MM.1S (cell line): ENCODE measurements at regions not wholly inside any gene's neighbourhood (a gene's known extent, or its start where the extent isn't known, plus 50 kb on each side); places are given as distances from the start of the nearest gene placed in this dataset.

Experiments used
- DNase-seq: peaks from one replicate; pipeline ENCODE4 v3.0.0-alpha.2; 2015
- H2AFZ ChIP-seq: fragments of 300-600 bp; sonication (generic); 2 replicates; pipeline ENCODE4 v1.6.0; 2016; ENCODE audit warnings: antibody characterized with exemption, low read length
- H3F3A ChIP-seq: fragments of 300-600 bp; sonication (generic); 2 replicates; pipeline ENCODE4 v1.6.1; 2016; ENCODE audit warnings: mild to moderate bottlenecking, antibody characterized with exemption, low read length, moderate library complexity, mixed read lengths; ENCODE audit not compliant: insufficient read depth
- H3K27ac ChIP-seq: fragments of 300-600 bp; sonication (generic); 2 replicates; pipeline ENCODE4 v1.5.1; 2016; ENCODE audit warnings: mild to moderate bottlenecking, low read length
- H3K27me3 ChIP-seq: fragments of 300-600 bp; sonication (generic); replicated peaks from 2 replicates; pipeline ENCODE4 v1.6.0; 2016; ENCODE audit warnings: low read length; ENCODE audit not compliant: insufficient read depth
- H3K36me3 ChIP-seq: fragments of 300-600 bp; sonication (generic); replicated peaks from 2 replicates; pipeline ENCODE4 v1.6.1; 2016; ENCODE audit warnings: mild to moderate bottlenecking, low read length, mixed read lengths; ENCODE audit not compliant: insufficient read depth
- H3K4me1 ChIP-seq: fragments of 300-600 bp; sonication (generic); 2 replicates; pipeline ENCODE4 v1.6.1; 2016; ENCODE audit warnings: low read length, mixed read lengths
- H3K4me2 ChIP-seq: fragments of 300-600 bp; sonication (generic); 2 replicates; pipeline ENCODE4 v1.6.0; 2016; ENCODE audit warnings: low read depth, low read length
- H3K4me3 ChIP-seq: fragments of 300-600 bp; sonication (generic); 2 replicates; pipeline ENCODE4 v1.5.1; 2016; ENCODE audit warnings: low read length, mixed read lengths
- H3K79me2 ChIP-seq: fragments of 300-600 bp; sonication (generic); 2 replicates; pipeline ENCODE4 v1.6.1; 2016; ENCODE audit warnings: mixed run types, low read length, mixed read lengths
- H3K9ac ChIP-seq: fragments of 300-600 bp; sonication (generic); 2 replicates; pipeline ENCODE4 v1.6.1; 2016; ENCODE audit warnings: low read length, mixed read lengths
- H3K9me2 ChIP-seq: fragments of 300-600 bp; sonication (generic); replicated peaks from 2 replicates; pipeline ENCODE4 v1.6.1; 2016; ENCODE audit warnings: mild to moderate bottlenecking, low read length, mixed read lengths; ENCODE audit not compliant: insufficient read depth
- H3K9me3 ChIP-seq: fragments of 300-600 bp; sonication (generic); replicated peaks from 2 replicates; pipeline ENCODE4 v1.6.1; 2016; ENCODE audit warnings: mild to moderate bottlenecking, low read length, mixed read lengths; ENCODE audit not compliant: insufficient read depth
- H4K20me1 ChIP-seq: fragments of 300-600 bp; sonication (generic); 2 replicates; pipeline ENCODE4 v1.6.1; 2016; ENCODE audit warnings: mild to moderate bottlenecking, low read length, moderate library complexity, mixed read lengths; ENCODE audit not compliant: insufficient read depth
- CTCF ChIP-seq: fragments of 300-600 bp; sonication (generic); IDR thresholded peaks from 2 replicates; pipeline ENCODE4 v1.5.1; 2016; ENCODE audit warnings: antibody characterized with exemption, low read length, mixed read lengths
- EZH2 ChIP-seq: fragments of 300-600 bp; sonication (generic); optimal IDR thresholded peaks from 2 replicates; pipeline ENCODE3; 2017; ENCODE audit warnings: low read depth, mild to moderate bottlenecking, antibody characterized with exemption, low read length, mixed read lengths
- EZH2phosphoT487 ChIP-seq: fragments of 300-600 bp; sonication (generic); IDR thresholded peaks from 2 replicates; pipeline ENCODE4 v1.6.1; 2018; ENCODE audit warnings: antibody characterized with exemption, low read length

- Histone ChIP-seq H3K79me2 (no peaks in the 10 kb centered on the region), H2AFZ (no peak overlapping the region), H3K4me3 (no peak overlapping the region), H3K4me2 (no peak overlapping the region), H3F3A (no peaks in the 10 kb centered on the region), H3K4me1 (0 out of 2 replicates have a peak, but pooled peaks cover 6% of the 10 kb centered on the region), H3K9ac (no peak overlapping the region), H3K36me3 (no peaks in the 10 kb centered on the region), H3K9me3 (no peaks in the 10 kb centered on the region), H3K27me3 (no peaks in the 10 kb centered on the region), H3K9me2 (no peaks in the 10 kb centered on the region), H4K20me1 (no peaks in the 10 kb centered on the region), H3K27ac (no peak overlapping the region)
- DNase-seq: no peak
- TF ChIP-seq EZH2: no peak
- TF ChIP-seq CTCF: no peak
- TF ChIP-seq EZH2phosphoT487: no peak
Measured at GRCh38 chr2:164436131-164436530, 185.2 kb downstream of the GRB14 start.

- DNase-seq: peak; percentile 71
- no peaks in the 10 kb centered on the region for H3K27me3 ChIP-seq
- H3K4me1 ChIP-seq: no peaks in the 10 kb centered on the region
- no peaks in the 10 kb centered on the region for H3K36me3 ChIP-seq
- H3K4me3 ChIP-seq: no peak overlapping the region
- H2AFZ ChIP-seq: no peak overlapping the region
- H3K9ac ChIP-seq: no peak overlapping the region
- no peaks in the 10 kb centered on the region for H3K9me2 ChIP-seq
- H3K4me2 ChIP-seq: no peak overlapping the region
- TF ChIP-seq CTCF: peak; percentile 76
- no peak for TF ChIP-seq EZH2phosphoT487
- no peak for TF ChIP-seq EZH2
- H3F3A ChIP-seq: no peaks in the 10 kb centered on the region
- H3K79me2 ChIP-seq: no peaks in the 10 kb centered on the region
- no peak overlapping the region for H3K27ac ChIP-seq
- no peaks in the 10 kb centered on the region for H4K20me1 ChIP-seq
- no peaks in the 10 kb centered on the region for H3K9me3 ChIP-seq
Measured at GRCh38 chr2:164430166-164430783, 191.0 kb downstream of the GRB14 start.

GRCh38 chr2:164429354-164429753 is 191.9 kb downstream of the GRB14 start:
- no peaks in the 10 kb centered on the region for H3K36me3 ChIP-seq
- no peaks in the 10 kb centered on the region for H4K20me1 ChIP-seq
- H3F3A ChIP-seq: no peaks in the 10 kb centered on the region
- no peaks in the 10 kb centered on the region for H3K79me2 ChIP-seq
- H3K27ac ChIP-seq: no peak overlapping the region
- no peak overlapping the region for H3K4me2 ChIP-seq
- TF ChIP-seq EZH2: no peak
- TF ChIP-seq CTCF: no peak
- no peak for TF ChIP-seq EZH2phosphoT487
- DNase-seq: no peak
- H3K9me3 ChIP-seq: no peaks in the 10 kb centered on the region
- no peaks in the 10 kb centered on the region for H3K4me1 ChIP-seq
- H3K4me3 ChIP-seq: no peak overlapping the region
- H3K27me3 ChIP-seq: no peaks in the 10 kb centered on the region
- H2AFZ ChIP-seq: no peak overlapping the region
- no peaks in the 10 kb centered on the region for H3K9me2 ChIP-seq
- no peak overlapping the region for H3K9ac ChIP-seq
